IMR-90 (cell line): ENCODE measurements at regions not wholly inside any gene's neighbourhood (a gene's known extent, or its start where the extent isn't known, plus 50 kb on each side); places are given as distances from the start of the nearest gene placed in this dataset.

Experiments used
- ATAC-seq: fragments of 200-7000 bp; cut with Tn5 transposase; 2 replicates; pipeline ENCODE4 v1.9.1; 2020; ENCODE audit warnings: low read depth, mild to moderate bottlenecking, moderate library complexity
- BruUV-seq: library from RNA; stranded (reverse); fragments of 400-500 nt; replicated peaks from 2 replicates; lab custom pipeline; 2021; lab: Mats Ljungman, UMichigan
- CTCF ChIA-PET: fragments of 300-600 bp; formaldehyde crosslinking; extraction: SDS; loops from one replicate; lab custom pipeline; 2021; ENCODE audit warnings: antibody characterized with exemption; lab: Yijun Ruan, JAX
- POLR2A ChIA-PET: fragments of 300-600 bp; sonication (Branson Sonifier 250); formaldehyde crosslinking; loops from one replicate; lab custom pipeline; 2022; ENCODE audit warnings: antibody characterized with exemption; ENCODE audit not compliant: unreplicated experiment; lab: Charles Lee
- DNase-seq: peaks from one replicate; pipeline ENCODE4 v3.0.0; 2013
- H2AFZ ChIP-seq: replicated peaks from 2 replicates; pipeline ENCODE3; 2013; ENCODE audit warnings: low read length, mild to moderate bottlenecking; ENCODE audit not compliant: poor library complexity
- H2AK5ac ChIP-seq: 2 replicates; pipeline ENCODE4 v1.6.1; 2013; ENCODE audit warnings: low read depth, low read length, inconsistent platforms
- H2AK9ac ChIP-seq: replicated peaks from 2 replicates; pipeline ENCODE3; 2013; ENCODE audit warnings: mild to moderate bottlenecking, low read depth, low read length, moderate library complexity; ENCODE audit not compliant: poor library complexity
- H2BK120ac ChIP-seq: 2 replicates; pipeline ENCODE4 v1.6.1; 2013; ENCODE audit warnings: low read depth, low read length, inconsistent platforms
- H2BK15ac ChIP-seq: 3 replicates; pipeline ENCODE4 v1.6.1; 2013; ENCODE audit warnings: low read depth, low read length, inconsistent platforms
- H2BK20ac ChIP-seq: 2 replicates; pipeline ENCODE4 v1.6.1; 2013; ENCODE audit warnings: low read depth, mild to moderate bottlenecking, inconsistent platforms, low read length, moderate library complexity
- H2BK5ac ChIP-seq: 2 replicates; pipeline ENCODE4 v1.6.1; 2013; ENCODE audit warnings: mild to moderate bottlenecking, low read depth, low read length, inconsistent platforms; ENCODE audit not compliant: poor library complexity, severe bottlenecking
- H3K14ac ChIP-seq: replicated peaks from 2 replicates; pipeline ENCODE4 v1.6.1; 2013; ENCODE audit warnings: low read depth, low read length, inconsistent platforms
- H3K18ac ChIP-seq: 2 replicates; pipeline ENCODE4 v1.6.1; 2013; ENCODE audit warnings: low read depth, low read length, control low read depth
- H3K23ac ChIP-seq: 2 replicates; pipeline ENCODE4 v1.6.1; 2013; ENCODE audit warnings: low read depth, low read length, inconsistent platforms
- H3K27ac ChIP-seq: 2 replicates; pipeline ENCODE4 v1.5.1; 2013; ENCODE audit warnings: mild to moderate bottlenecking, control low read depth, low read length; ENCODE audit not compliant: insufficient read depth
- H3K27me3 ChIP-seq: 2 replicates; pipeline ENCODE4 v1.6.1; 2013; ENCODE audit warnings: low read length; ENCODE audit not compliant: control insufficient read depth, insufficient read depth
- H3K36me3 ChIP-seq: 2 replicates; pipeline ENCODE4 v1.6.1; 2013; ENCODE audit warnings: low read length, mixed read lengths; ENCODE audit not compliant: control insufficient read depth, insufficient read depth
- H3K4ac ChIP-seq: 2 replicates; pipeline ENCODE4 v1.6.1; 2013; ENCODE audit warnings: low read depth, low read length, inconsistent platforms
- H3K4me1 ChIP-seq: 2 replicates; pipeline ENCODE4 v1.6.1; 2013; ENCODE audit warnings: low read length, mixed read lengths; ENCODE audit not compliant: control insufficient read depth, insufficient read depth
- H3K4me2 ChIP-seq: 2 replicates; pipeline ENCODE4 v1.6.1; 2013; ENCODE audit warnings: low read depth, mild to moderate bottlenecking, control low read depth, low read length, moderate library complexity
- H3K4me3 ChIP-seq: 2 replicates; pipeline ENCODE4 v1.5.1; 2013; ENCODE audit warnings: low read depth, mild to moderate bottlenecking, control low read depth, low read length, moderate library complexity; ENCODE audit not compliant: insufficient read depth
- H3K56ac ChIP-seq: 2 replicates; pipeline ENCODE4 v1.6.1; 2013; ENCODE audit warnings: low read length, inconsistent platforms; ENCODE audit not compliant: insufficient read depth; ENCODE audit errors: extremely low read depth
- H3K79me1 ChIP-seq, 2 experiments: 2 replicates each; pipeline ENCODE4 v1.6.1; 2013; ENCODE audit warnings: low read length in 2 of 2, inconsistent platforms in 1 of 2, low read depth in 1 of 2
- H3K9ac ChIP-seq: 2 replicates; pipeline ENCODE4 v1.6.1; 2013; ENCODE audit warnings: low read depth, low read length, control low read depth
- H3K9me1 ChIP-seq: 2 replicates; pipeline ENCODE4 v1.6.1; 2013; ENCODE audit warnings: low read length, inconsistent platforms; ENCODE audit not compliant: insufficient read depth
- H3K9me3 ChIP-seq: 2 replicates; pipeline ENCODE4 v1.6.1; 2013; ENCODE audit warnings: low read length; ENCODE audit not compliant: control insufficient read depth, insufficient read depth
- H4K20me1 ChIP-seq: 2 replicates; pipeline ENCODE4 v1.6.1; 2013; ENCODE audit warnings: low read length, inconsistent platforms; ENCODE audit not compliant: insufficient read depth
- H4K5ac ChIP-seq: 2 replicates; pipeline ENCODE4 v1.6.1; 2013; ENCODE audit warnings: mild to moderate bottlenecking, low read depth, low read length, control low read depth
- H4K8ac ChIP-seq, 2 experiments: 2 replicates each; pipeline ENCODE4 v1.6.1; 2013; ENCODE audit warnings: low read depth in 2 of 2, low read length in 2 of 2, control low read depth in 1 of 2, inconsistent platforms in 1 of 2
- H4K91ac ChIP-seq: 2 replicates; pipeline ENCODE4 v1.6.1; 2013; ENCODE audit warnings: low read depth, low read length, inconsistent platforms; ENCODE audit not compliant: insufficient read depth
- BHLHE40 ChIP-seq: fragments of 150-350 bp; IDR thresholded peaks from 2 replicates; pipeline ENCODE4 v1.6.1; 2016; ENCODE audit warnings: mild to moderate bottlenecking, low read depth, low read length
- CEBPB ChIP-seq: IDR thresholded peaks from 2 replicates; pipeline ENCODE4 v1.6.1; 2012; ENCODE audit warnings: low read depth, low read length, improper control_type of control experiment
- CHD1 ChIP-seq: IDR thresholded peaks from 2 replicates; pipeline ENCODE4 v1.6.1; 2012; ENCODE audit warnings: low read depth, low read length, improper control_type of control experiment
- FOS ChIP-seq: fragments of 150-350 bp; IDR thresholded peaks from 2 replicates; pipeline ENCODE4 v1.6.1; 2016; ENCODE audit warnings: low read depth, low read length
- MAFK ChIP-seq: IDR thresholded peaks from 2 replicates; pipeline ENCODE4 v1.6.1; 2012; ENCODE audit warnings: low read depth, low read length, improper control_type of control experiment
- MAZ ChIP-seq: IDR thresholded peaks from 2 replicates; pipeline ENCODE4 v1.6.1; 2012; ENCODE audit warnings: low read depth, mild to moderate bottlenecking, low read length, improper control_type of control experiment, moderate library complexity, borderline replicate concordance
- MXI1 ChIP-seq: IDR thresholded peaks from 2 replicates; pipeline ENCODE4 v1.6.1; 2012; ENCODE audit warnings: low read depth, mild to moderate bottlenecking, low read length, moderate library complexity, borderline replicate concordance
- NFE2L2 ChIP-seq: fragments of 150-350 bp; IDR thresholded peaks from 2 replicates; pipeline ENCODE4 v1.6.1; 2016; ENCODE audit warnings: low read depth, mild to moderate bottlenecking, low read length
- POLR2A ChIP-seq: IDR thresholded peaks from 2 replicates; pipeline ENCODE4 v1.6.1; 2012; ENCODE audit warnings: mild to moderate bottlenecking, low read depth, low read length
- RAD21 ChIP-seq: IDR thresholded peaks from 2 replicates; pipeline ENCODE4 v1.6.1; 2012; ENCODE audit warnings: low read length, improper control_type of control experiment
- RCOR1 ChIP-seq: IDR thresholded peaks from 2 replicates; pipeline ENCODE4 v1.6.1; 2012; ENCODE audit warnings: mild to moderate bottlenecking, low read length, improper control_type of control experiment; ENCODE audit not compliant: insufficient replicate concordance
- RFX5 ChIP-seq: IDR thresholded peaks from 2 replicates; pipeline ENCODE4 v1.8.0; 2012; ENCODE audit warnings: low read depth, mild to moderate bottlenecking, low read length, moderate library complexity
- SMC3 ChIP-seq: fragments of 150-350 bp; IDR thresholded peaks from 2 replicates; pipeline ENCODE4 v1.6.1; 2016; ENCODE audit warnings: low read depth, mild to moderate bottlenecking, antibody characterized with exemption, low read length, moderate library complexity
- dilution Hi-C: fragments of 300-500 bp; cut with HindIII; formaldehyde crosslinking; loops from one replicate; pipeline ENCODE4 v1.14.3; 2018; ENCODE audit warnings: low sequenced_read_pairs; ENCODE audit not compliant: unreplicated experiment
- in situ Hi-C: fragments of 300-500 bp; cut with MboI; formaldehyde crosslinking; loops from 3 replicates; pipeline ENCODE4 v1.14.3; 2019; ENCODE audit warnings: low sequenced_read_pairs, inconsistent platforms, mixed read lengths
- intact Hi-C: fragments of 100-400 bp; cut with micrococcal nuclease; formaldehyde crosslinking; loops from 2 replicates; pipeline ENCODE4 v1.10.0; 2022
- TF ChIP-seq, protein P1 (sequence below): conservative IDR thresholded peaks from 2 replicates; pipeline ENCODE4 v1.5.1; 2012; ENCODE audit warnings: mild to moderate bottlenecking, low read depth, low read length, improper control_type of control experiment
- TF ChIP-seq, protein P2 (sequence below): fragments of 150-350 bp; IDR thresholded peaks from 2 replicates; pipeline ENCODE4 v1.6.1; 2017; ENCODE audit warnings: mild to moderate bottlenecking, antibody characterized with exemption, low read length, low read depth
- TF ChIP-seq, protein P3 (sequence below): fragments of 150-350 bp; IDR thresholded peaks from 2 replicates; pipeline ENCODE4 v1.6.1; 2016; ENCODE audit warnings: low read depth, mild to moderate bottlenecking, low read length, moderate library complexity, borderline replicate concordance

DNA sequence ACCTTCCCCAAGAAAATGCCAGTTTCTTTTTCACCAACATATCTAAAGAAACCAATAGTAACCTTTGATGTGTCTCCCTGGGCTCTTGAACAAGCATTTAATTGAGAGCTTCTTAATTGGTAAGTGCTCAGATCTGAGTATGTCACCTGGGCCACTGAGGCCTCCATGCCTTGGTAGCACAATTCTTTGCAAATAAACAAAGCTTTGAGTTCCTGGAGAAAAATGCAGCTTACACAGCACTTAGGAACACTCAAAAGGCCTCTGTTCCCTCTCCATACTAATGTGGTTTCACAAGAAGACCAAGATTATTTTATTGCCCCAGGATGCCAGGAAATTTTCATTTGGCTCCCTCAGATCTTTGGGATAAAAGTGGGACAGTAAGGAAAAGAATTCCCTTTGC is 217.6 kb upstream of the CEP162 start:
- no TSS peak for BruUV-seq
- CTCF ChIA-PET: interaction anchor here (0.9 kb wide), 1 partner anchor 18 kb away, joined by 3 read pairs; no protein-coding TSS in a partner anchor
- Histone ChIP-seq H4K8ac (no peak overlapping the region), H3K36me3 (no peaks in the 10 kb centered on the region), H4K91ac (no peak overlapping the region), H4K5ac (no peak overlapping the region), H3K9me1 (no peaks in the 10 kb centered on the region), H3K56ac (no peak overlapping the region), H2BK20ac (no peak overlapping the region), H3K79me1 (no peaks in the 10 kb centered on the region), H3K4me1 (no peaks in the 10 kb centered on the region), H4K20me1 (no peaks in the 10 kb centered on the region), H3K9me3 (no peaks in the 10 kb centered on the region), H3K27me3 (no peaks in the 10 kb centered on the region; the same call in 1 of the 2 replicates), H3K23ac (no peak overlapping the region), H2AFZ (no peak overlapping the region), H3K27ac (no peak overlapping the region), H3K18ac (no peak overlapping the region), H2AK5ac (no peak overlapping the region), H3K4me2 (no peak overlapping the region), H3K4ac (no peak overlapping the region), H2BK120ac (no peak overlapping the region), H2AK9ac (no peak overlapping the region), H3K9ac (no peak overlapping the region), H2BK5ac (no peak overlapping the region), H3K14ac (no peak overlapping the region), H2BK15ac (no peak overlapping the region), H3K4me3 (no peak overlapping the region)
- intact Hi-C loops (no loop called here), dilution Hi-C loops (no loop called here), in situ Hi-C loops (no loop called here)
- ATAC-seq (no peak), DNase-seq (no peak)
- TF ChIP-seq MAFK: no peak
- no peak for TF ChIP-seq MXI1
- TF ChIP-seq, protein P1, sequence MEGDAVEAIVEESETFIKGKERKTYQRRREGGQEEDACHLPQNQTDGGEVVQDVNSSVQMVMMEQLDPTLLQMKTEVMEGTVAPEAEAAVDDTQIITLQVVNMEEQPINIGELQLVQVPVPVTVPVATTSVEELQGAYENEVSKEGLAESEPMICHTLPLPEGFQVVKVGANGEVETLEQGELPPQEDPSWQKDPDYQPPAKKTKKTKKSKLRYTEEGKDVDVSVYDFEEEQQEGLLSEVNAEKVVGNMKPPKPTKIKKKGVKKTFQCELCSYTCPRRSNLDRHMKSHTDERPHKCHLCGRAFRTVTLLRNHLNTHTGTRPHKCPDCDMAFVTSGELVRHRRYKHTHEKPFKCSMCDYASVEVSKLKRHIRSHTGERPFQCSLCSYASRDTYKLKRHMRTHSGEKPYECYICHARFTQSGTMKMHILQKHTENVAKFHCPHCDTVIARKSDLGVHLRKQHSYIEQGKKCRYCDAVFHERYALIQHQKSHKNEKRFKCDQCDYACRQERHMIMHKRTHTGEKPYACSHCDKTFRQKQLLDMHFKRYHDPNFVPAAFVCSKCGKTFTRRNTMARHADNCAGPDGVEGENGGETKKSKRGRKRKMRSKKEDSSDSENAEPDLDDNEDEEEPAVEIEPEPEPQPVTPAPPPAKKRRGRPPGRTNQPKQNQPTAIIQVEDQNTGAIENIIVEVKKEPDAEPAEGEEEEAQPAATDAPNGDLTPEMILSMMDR: no peak
- no peak for TF ChIP-seq MAZ
- TF ChIP-seq RFX5: no peak
- no peak for TF ChIP-seq POLR2A
- no peak for TF ChIP-seq RAD21
- TF ChIP-seq, protein P2, sequence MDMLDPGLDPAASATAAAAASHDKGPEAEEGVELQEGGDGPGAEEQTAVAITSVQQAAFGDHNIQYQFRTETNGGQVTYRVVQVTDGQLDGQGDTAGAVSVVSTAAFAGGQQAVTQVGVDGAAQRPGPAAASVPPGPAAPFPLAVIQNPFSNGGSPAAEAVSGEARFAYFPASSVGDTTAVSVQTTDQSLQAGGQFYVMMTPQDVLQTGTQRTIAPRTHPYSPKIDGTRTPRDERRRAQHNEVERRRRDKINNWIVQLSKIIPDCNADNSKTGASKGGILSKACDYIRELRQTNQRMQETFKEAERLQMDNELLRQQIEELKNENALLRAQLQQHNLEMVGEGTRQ: no peak
- TF ChIP-seq FOS: no peak
- TF ChIP-seq BHLHE40: no peak
- TF ChIP-seq, protein P3, sequence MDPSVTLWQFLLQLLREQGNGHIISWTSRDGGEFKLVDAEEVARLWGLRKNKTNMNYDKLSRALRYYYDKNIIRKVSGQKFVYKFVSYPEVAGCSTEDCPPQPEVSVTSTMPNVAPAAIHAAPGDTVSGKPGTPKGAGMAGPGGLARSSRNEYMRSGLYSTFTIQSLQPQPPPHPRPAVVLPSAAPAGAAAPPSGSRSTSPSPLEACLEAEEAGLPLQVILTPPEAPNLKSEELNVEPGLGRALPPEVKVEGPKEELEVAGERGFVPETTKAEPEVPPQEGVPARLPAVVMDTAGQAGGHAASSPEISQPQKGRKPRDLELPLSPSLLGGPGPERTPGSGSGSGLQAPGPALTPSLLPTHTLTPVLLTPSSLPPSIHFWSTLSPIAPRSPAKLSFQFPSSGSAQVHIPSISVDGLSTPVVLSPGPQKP: no peak
- TF ChIP-seq SMC3: no peak
- no peak for TF ChIP-seq RCOR1
- no peak for TF ChIP-seq CEBPB
- TF ChIP-seq CHD1: no peak
- no peak for TF ChIP-seq NFE2L2
- POLR2A ChIA-PET: no interaction called here
